HG03354 (cell line): ENCODE measurements at regions not wholly inside any gene's neighbourhood (a gene's known extent, or its start where the extent isn't known, plus 50 kb on each side); places are given as distances from the start of the nearest gene placed in this dataset.
"Not testable (repeated sequence)": the region's sequence is repeated elsewhere in the genome, so short reads cannot be mapped to it uniquely, and the experiment has no call there.

ENCODE experiments used
- ATAC-seq: cut with Tn5 transposase; IDR thresholded peaks from one replicate; pipeline ENCODE4 v1.9.1; 2021; ENCODE audit warnings: mild to moderate bottlenecking; ENCODE audit not compliant: unreplicated experiment, poor library complexity, severe bottlenecking

- peak; percentile 66 for ATAC-seq
Measured at GRCh38 chrX:40420899-40421729, 159.7 kb upstream of the ATP6AP2 start.

GRCh38 chrX:40418813-40419195, 162.0 kb upstream of the ATP6AP2 start:
- no peak for ATAC-seq

- no peak for ATAC-seq
Measured at GRCh38 chrX:40418146-40418812, 162.5 kb upstream of the ATP6AP2 start.

GRCh38 chrX:40415675-40416074, 165.1 kb upstream of the ATP6AP2 start:
- ATAC-seq: no peak

GRCh38 chrX:40414335-40414734, 166.4 kb upstream of the ATP6AP2 start:
- no peak for ATAC-seq

GRCh38 chrX:40411340-40412111, 169.2 kb upstream of the ATP6AP2 start:
- ATAC-seq: no peak

GRCh38 chrX:40410859-40411258, 169.9 kb upstream of the ATP6AP2 start:
- no peak for ATAC-seq

- peak; percentile 45 for ATAC-seq
Measured at GRCh38 chrX:40406330-40406859, 174.4 kb upstream of the ATP6AP2 start.

GRCh38 chrX:40405399-40405798, 175.4 kb upstream of the ATP6AP2 start:
- no peak for ATAC-seq

GRCh38 chrX:40403757-40404156, 177.0 kb upstream of the ATP6AP2 start:
- ATAC-seq: no peak

- no peak for ATAC-seq
Measured at GRCh38 chrX:40402831-40403533, 177.8 kb upstream of the ATP6AP2 start.

- no peak for ATAC-seq
Measured at GRCh38 chrX:40395102-40395501, 185.7 kb upstream of the ATP6AP2 start.

GRCh38 chrX:40394302-40394701, 186.5 kb upstream of the ATP6AP2 start:
- ATAC-seq: no peak

GRCh38 chrX:40392599-40392998, 188.2 kb upstream of the ATP6AP2 start:
- ATAC-seq: no peak

GRCh38 chrX:40391662-40392061, 189.1 kb upstream of the ATP6AP2 start:
- no peak for ATAC-seq

GRCh38 chrX:40389555-40389954, 191.2 kb upstream of the ATP6AP2 start:
- no peak for ATAC-seq

- no peak for ATAC-seq
Measured at GRCh38 chrX:40388441-40388840, 192.3 kb upstream of the ATP6AP2 start.

GRCh38 chrX:40387869-40388268, 192.9 kb upstream of the ATP6AP2 start:
- not testable (repeated sequence) for ATAC-seq

- not testable (repeated sequence) for ATAC-seq
Measured at GRCh38 chrX:40387311-40387710, 193.5 kb upstream of the ATP6AP2 start.

- no peak for ATAC-seq
Measured at GRCh38 chrX:40385682-40386081, 195.1 kb upstream of the ATP6AP2 start.
